Activated CD4-positive, alpha-beta T cell treated with anti-CD3 and anti-CD28 coated beads, Interleukin-2, amount 10 ng/mL, durations not matched to agents 24 days and 14 days (primary cell): ENCODE measurements at regions not wholly inside any gene's neighbourhood (a gene's known extent, or its start where the extent isn't known, plus 50 kb on each side); places are given as distances from the start of the nearest gene placed in this dataset.

Experiments
- DNase-seq: peaks from one replicate; pipeline ENCODE4 v3.0.0; 2022
- H3K27ac Mint-ChIP-seq: one replicate; pipeline ENCODE4 v1.8.0; 2022; ENCODE audit warnings: mild to moderate bottlenecking, mixed read lengths
- H3K27me3 Mint-ChIP-seq: one replicate; pipeline ENCODE4 v1.8.0; 2022; ENCODE audit warnings: mixed read lengths
- H3K36me3 Mint-ChIP-seq: one replicate; pipeline ENCODE4 v1.8.0; 2022; ENCODE audit warnings: low read depth, mild to moderate bottlenecking, mixed read lengths
- H3K4me1 Mint-ChIP-seq: one replicate; pipeline ENCODE4 v1.8.0; 2021; ENCODE audit warnings: mixed read lengths
- H3K4me3 Mint-ChIP-seq: one replicate; pipeline ENCODE4 v1.8.0; 2022; ENCODE audit warnings: mild to moderate bottlenecking, moderate library complexity, mixed read lengths
- H3K9me3 Mint-ChIP-seq: one replicate; pipeline ENCODE4 v1.8.0; 2021; ENCODE audit warnings: mixed read lengths
- intact Hi-C: fragments of 100-400 bp; cut with micrococcal nuclease; formaldehyde crosslinking; loops from one replicate; pipeline ENCODE4 v1.15.1; 2023

DNA sequence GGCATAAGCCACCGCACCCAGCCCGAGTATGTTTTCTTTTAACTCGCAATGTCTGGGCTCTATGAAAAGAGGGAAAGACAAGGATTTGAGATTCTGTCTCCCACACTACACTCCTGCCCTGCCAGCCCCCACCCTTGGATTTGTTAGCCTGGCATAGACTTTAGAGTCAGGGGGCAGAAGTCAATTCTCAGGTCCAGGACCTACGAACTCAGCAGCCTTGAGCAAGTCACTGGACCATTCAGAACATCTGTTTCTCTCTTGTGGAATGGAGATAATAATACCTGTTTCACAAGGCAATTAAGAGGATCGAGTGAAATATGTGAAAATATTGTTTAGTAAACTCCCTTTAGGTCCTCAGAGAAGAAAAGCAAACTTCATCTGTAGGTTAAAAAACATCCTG is 66.1 kb upstream of the FUT8 start:
- DNase-seq = no peak
- Mint-ChIP-seq H3K4me3 (peak overlapping the region; percentile 28), H3K27ac (peak overlapping the region; percentile 32), H3K27me3 (no peaks in the 10 kb centered on the region), H3K4me1 (peaks cover 53% of the 10 kb centered on the region), H3K9me3 (no peaks in the 10 kb centered on the region), H3K36me3 (peaks cover 54% of the 10 kb centered on the region)
- intact Hi-C loops = no loop called here

DNA sequence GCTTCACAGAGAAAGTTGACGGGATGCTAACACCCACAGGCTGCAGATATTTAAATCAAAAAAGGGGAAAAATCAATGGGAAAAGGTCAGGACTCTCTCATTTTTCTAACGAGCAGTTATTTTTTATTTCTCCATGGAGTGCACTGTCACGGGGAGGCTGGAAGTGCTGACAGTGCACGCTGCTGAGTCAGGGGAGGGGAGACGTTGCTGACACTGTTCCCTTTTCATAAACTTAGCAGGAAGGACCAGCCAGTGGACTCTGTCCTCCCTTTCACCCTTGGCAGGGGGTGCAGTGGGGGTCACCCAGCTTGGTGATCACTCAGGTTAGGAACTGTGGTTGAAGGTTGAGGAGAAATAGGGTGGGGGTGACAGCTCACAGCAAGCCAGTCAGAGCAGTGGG is 65.6 kb upstream of the FUT8 start:
- H3K4me1 Mint-ChIP-seq = peaks cover 54% of the 10 kb centered on the region
- H3K4me3 Mint-ChIP-seq = peak overlapping the region; percentile 28
- H3K36me3 Mint-ChIP-seq = peaks cover 53% of the 10 kb centered on the region
- no peaks in the 10 kb centered on the region for H3K9me3 Mint-ChIP-seq
- intact Hi-C loops = no loop called here
- H3K27me3 Mint-ChIP-seq = no peaks in the 10 kb centered on the region
- peak overlapping the region; percentile 32 for H3K27ac Mint-ChIP-seq
- no peak for DNase-seq

- H3K4me3 Mint-ChIP-seq = no peak overlapping the region
- peak overlapping the region; percentile 60 for H3K27ac Mint-ChIP-seq
- peaks cover 48% of the 10 kb centered on the region for H3K36me3 Mint-ChIP-seq
- no peak for DNase-seq
- intact Hi-C loops = no loop called here
- peaks cover 50% of the 10 kb centered on the region for H3K4me1 Mint-ChIP-seq
- no peaks in the 10 kb centered on the region for H3K9me3 Mint-ChIP-seq
- no peaks in the 10 kb centered on the region for H3K27me3 Mint-ChIP-seq
Measured at GRCh38 chr14:65348137-65348536, 64.4 kb upstream of the FUT8 start.

DNA sequence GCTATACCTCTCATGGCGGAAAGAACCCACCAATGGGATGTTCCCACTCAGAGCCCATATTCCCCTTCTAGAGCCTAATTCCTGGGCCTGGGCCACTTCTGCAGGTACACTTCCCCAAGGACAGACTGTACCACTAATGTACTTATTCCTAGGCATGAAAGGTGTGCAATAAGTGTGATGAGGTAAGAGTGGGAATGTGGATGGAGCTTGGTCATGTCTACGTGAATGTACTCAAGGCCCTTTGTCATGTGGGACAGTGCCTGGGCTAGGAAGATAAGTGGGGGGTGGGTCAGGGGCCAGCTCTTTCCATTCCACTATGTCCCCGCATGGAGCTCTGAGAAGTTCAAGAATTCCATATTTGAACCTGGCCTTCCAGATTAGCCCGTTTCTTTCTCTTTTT is 63.4 kb upstream of the FUT8 start:
- no peak overlapping the region for H3K4me3 Mint-ChIP-seq
- peaks cover 46% of the 10 kb centered on the region for H3K36me3 Mint-ChIP-seq
- H3K4me1 Mint-ChIP-seq = peaks cover 54% of the 10 kb centered on the region
- intact Hi-C loops = no loop called here
- H3K27ac Mint-ChIP-seq = peak overlapping the region; percentile 34
- DNase-seq = no peak
- no peaks in the 10 kb centered on the region for H3K27me3 Mint-ChIP-seq
- H3K9me3 Mint-ChIP-seq = no peaks in the 10 kb centered on the region

- no peak for DNase-seq
- H3K4me1 Mint-ChIP-seq = peaks cover 56% of the 10 kb centered on the region
- H3K27me3 Mint-ChIP-seq = no peaks in the 10 kb centered on the region
- no peak overlapping the region for H3K4me3 Mint-ChIP-seq
- intact Hi-C loops = no loop called here
- peaks cover 41% of the 10 kb centered on the region for H3K36me3 Mint-ChIP-seq
- no peak overlapping the region for H3K27ac Mint-ChIP-seq
- no peaks in the 10 kb centered on the region for H3K9me3 Mint-ChIP-seq
Measured at GRCh38 chr14:65351493-65352194, 60.9 kb upstream of the FUT8 start.

GRCh38 chr14:65352964-65353530 is 59.5 kb upstream of the FUT8 start:
- DNase-seq = no peak
- H3K4me1 Mint-ChIP-seq = peaks cover 59% of the 10 kb centered on the region
- no peaks in the 10 kb centered on the region for H3K27me3 Mint-ChIP-seq
- peak overlapping the region; percentile 84 for H3K27ac Mint-ChIP-seq
- H3K4me3 Mint-ChIP-seq = no peak overlapping the region
- no peaks in the 10 kb centered on the region for H3K9me3 Mint-ChIP-seq
- H3K36me3 Mint-ChIP-seq = peaks cover 41% of the 10 kb centered on the region
- intact Hi-C loops = no loop called here

DNA sequence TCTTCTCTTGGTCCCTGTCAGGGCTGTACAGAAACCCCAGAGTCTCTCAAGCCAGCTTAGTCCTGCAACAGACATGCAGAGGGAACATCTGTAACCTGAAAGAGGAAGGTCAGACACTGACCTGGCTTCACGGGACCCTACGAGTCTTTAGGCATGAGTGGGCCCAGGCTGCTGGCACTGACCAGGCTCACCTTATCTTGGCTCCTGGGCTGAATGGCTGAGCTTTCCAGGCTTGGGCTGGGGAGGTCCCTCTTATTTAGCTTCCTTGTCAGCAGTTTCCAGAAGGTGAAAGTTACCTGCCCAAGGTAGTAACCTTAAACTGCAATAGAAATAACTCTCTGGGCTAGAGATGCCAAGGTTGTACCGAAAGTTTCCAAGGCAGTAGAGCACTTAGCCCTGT is 58.4 kb upstream of the FUT8 start:
- peaks cover 54% of the 10 kb centered on the region for H3K4me1 Mint-ChIP-seq
- no peak overlapping the region for H3K27ac Mint-ChIP-seq
- H3K4me3 Mint-ChIP-seq = no peak overlapping the region
- H3K27me3 Mint-ChIP-seq = no peaks in the 10 kb centered on the region
- DNase-seq = no peak
- no peaks in the 10 kb centered on the region for H3K9me3 Mint-ChIP-seq
- intact Hi-C loops = no loop called here
- H3K36me3 Mint-ChIP-seq = peaks cover 37% of the 10 kb centered on the region

GRCh38 chr14:65354715-65355114 is 57.8 kb upstream of the FUT8 start:
- H3K27me3 Mint-ChIP-seq = no peaks in the 10 kb centered on the region
- H3K4me1 Mint-ChIP-seq = peaks cover 57% of the 10 kb centered on the region
- intact Hi-C loops = loop anchor here (5.0 kb wide), 2 partner anchors 147 to 182 kb away; no protein-coding TSS in a partner anchor
- H3K36me3 Mint-ChIP-seq = peaks cover 42% of the 10 kb centered on the region
- DNase-seq = no peak
- H3K9me3 Mint-ChIP-seq = peaks cover 4% of the 10 kb centered on the region
- no peak overlapping the region for H3K4me3 Mint-ChIP-seq
- peak overlapping the region; percentile 84 for H3K27ac Mint-ChIP-seq

- intact Hi-C loops = loop anchor here (1.0 to 5.0 kb wide), 5 partner anchors 20 to 184 kb away; no protein-coding TSS in a partner anchor
- Mint-ChIP-seq H3K27me3 (no peaks in the 10 kb centered on the region), H3K4me1 (peaks cover 61% of the 10 kb centered on the region), H3K4me3 (peak overlapping the region; percentile 34), H3K36me3 (peaks cover 47% of the 10 kb centered on the region), H3K27ac (peak overlapping the region; percentile 78), H3K9me3 (peaks cover 4% of the 10 kb centered on the region)
- peak; percentile 77 for DNase-seq
Measured at GRCh38 chr14:65356327-65356836, 56.1 kb upstream of the FUT8 start.

GRCh38 chr14:65357113-65357512 is 55.4 kb upstream of the FUT8 start:
- Mint-ChIP-seq H3K36me3 (peaks cover 48% of the 10 kb centered on the region), H3K27ac (peak overlapping the region; percentile 78), H3K4me1 (peaks cover 61% of the 10 kb centered on the region), H3K4me3 (peak overlapping the region; percentile 34), H3K9me3 (peaks cover 4% of the 10 kb centered on the region), H3K27me3 (no peaks in the 10 kb centered on the region)
- DNase-seq = no peak
- intact Hi-C loops = loop anchor here (2.0 to 5.0 kb wide), 4 partner anchors 20 to 185 kb away; no protein-coding TSS in a partner anchor

- Mint-ChIP-seq H3K36me3 (peaks cover 49% of the 10 kb centered on the region), H3K4me1 (peaks cover 60% of the 10 kb centered on the region), H3K4me3 (no peak overlapping the region), H3K27me3 (no peaks in the 10 kb centered on the region), H3K9me3 (peaks cover 4% of the 10 kb centered on the region), H3K27ac (peak overlapping the region; percentile 59)
- DNase-seq = no peak
- intact Hi-C loops = loop anchor here (2.0 to 5.0 kb wide), 4 partner anchors 21 to 185 kb away; no protein-coding TSS in a partner anchor
Measured at GRCh38 chr14:65357689-65358088, 54.8 kb upstream of the FUT8 start.

- Mint-ChIP-seq H3K27me3 (no peaks in the 10 kb centered on the region), H3K36me3 (peaks cover 53% of the 10 kb centered on the region), H3K9me3 (peaks cover 4% of the 10 kb centered on the region), H3K27ac (peak overlapping the region; percentile 87), H3K4me1 (peaks cover 55% of the 10 kb centered on the region), H3K4me3 (peak overlapping the region; percentile 20)
- DNase-seq = no peak
- intact Hi-C loops = loop anchor here (1.0 to 5.0 kb wide), 3 partner anchors 10 to 187 kb away; no protein-coding TSS in a partner anchor
Measured at GRCh38 chr14:65359503-65359902, 53.0 kb upstream of the FUT8 start.

DNA sequence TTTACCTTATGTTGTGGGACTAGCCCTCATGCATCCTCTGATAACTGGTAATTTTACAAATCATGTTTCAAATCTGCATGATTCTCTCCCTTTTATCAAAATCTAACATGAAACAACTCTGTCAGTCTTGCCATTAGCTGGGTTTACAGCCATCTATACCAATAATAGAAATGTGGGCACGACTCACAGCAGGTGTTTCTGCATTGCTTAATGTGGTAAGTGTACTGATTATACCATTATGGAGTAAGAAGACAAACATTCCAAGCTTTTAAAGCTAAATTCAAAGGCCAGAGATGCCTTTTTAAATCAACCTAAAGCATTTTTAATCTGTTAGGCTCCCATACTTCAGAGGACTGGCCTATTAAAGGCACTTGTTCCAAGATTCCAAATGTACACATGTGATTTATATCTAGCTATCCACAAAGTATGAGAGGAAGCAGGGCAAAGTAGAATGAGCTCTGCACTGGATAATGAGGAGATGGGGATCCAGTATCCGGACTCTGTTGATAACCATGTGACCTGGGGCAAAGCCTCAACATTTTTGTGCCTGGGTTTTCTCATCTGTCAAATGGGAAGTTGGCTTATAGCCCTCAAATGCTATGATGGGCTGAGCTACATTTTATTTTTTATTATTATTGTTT is 52.3 kb upstream of the FUT8 start:
- peaks cover 4% of the 10 kb centered on the region for H3K9me3 Mint-ChIP-seq
- H3K4me1 Mint-ChIP-seq = peaks cover 58% of the 10 kb centered on the region
- no peaks in the 10 kb centered on the region for H3K27me3 Mint-ChIP-seq
- peaks cover 60% of the 10 kb centered on the region for H3K36me3 Mint-ChIP-seq
- H3K4me3 Mint-ChIP-seq = peak overlapping the region; percentile 9
- DNase-seq = no peak
- H3K27ac Mint-ChIP-seq = peak overlapping the region; percentile 87
- intact Hi-C loops = no loop called here

DNA sequence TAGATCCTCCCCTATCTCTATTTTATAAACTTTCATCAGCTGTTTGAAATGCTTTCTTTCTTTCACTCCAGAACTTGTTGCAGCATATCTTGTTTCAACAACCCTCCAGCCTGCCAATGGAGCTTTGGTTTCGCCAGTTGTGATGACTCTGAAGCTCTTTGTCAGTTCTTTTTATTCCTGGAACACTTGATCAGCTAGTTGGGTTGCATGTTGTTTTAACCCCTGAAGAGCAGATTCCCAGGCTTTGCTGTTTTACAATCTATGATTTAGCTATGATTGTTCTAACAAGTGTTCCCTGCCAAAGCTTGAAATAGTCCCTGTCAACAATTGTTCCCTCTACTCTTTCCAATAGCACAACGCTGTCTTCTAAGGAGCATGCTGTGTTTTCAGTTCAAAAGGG is 50.6 kb upstream of the FUT8 start:
- intact Hi-C loops = no loop called here
- Mint-ChIP-seq H3K4me3 (no peak overlapping the region), H3K27ac (no peak overlapping the region), H3K4me1 (peaks cover 51% of the 10 kb centered on the region), H3K36me3 (peaks cover 60% of the 10 kb centered on the region), H3K9me3 (peaks cover 4% of the 10 kb centered on the region), H3K27me3 (no peaks in the 10 kb centered on the region)
- no peak for DNase-seq
